Prostate gland (tissue), 2 donors: ENCODE measurements at regions not wholly inside any gene's neighbourhood (a gene's known extent, or its start where the extent isn't known, plus 50 kb on each side); places are given as distances from the start of the nearest gene placed in this dataset.
A peak's percentile ranks its signal among the peaks of the same experiment; 100 is the strongest.
"Not testable (repeated sequence)": the region's sequence is repeated elsewhere in the genome, so short reads cannot be mapped to it uniquely, and the experiment has no call there.

Experiments used
- DNase-seq: peaks from one replicate; pipeline ENCODE4 v3.0.0-alpha.2; 2019; ENCODE audit warnings: low spot score
- H3K27ac ChIP-seq, 2 donors: fragments of 200-600 bp; sonication (generic); 2 replicates each; pipeline ENCODE4 v1.5.1; 2017 to 2019
- H3K27me3 ChIP-seq: fragments of 200-600 bp; sonication (generic); replicated peaks from 2 replicates; pipeline ENCODE4 v1.5.1; 2019; ENCODE audit not compliant: insufficient read depth
- H3K36me3 ChIP-seq, 2 donors: fragments of 200-600 bp; sonication (generic); 1 replicate in 1 of 2; 2 replicates in 1 of 2; pipeline versions ENCODE4 v1.5.1 to v1.8.1; 2017 to 2019
- H3K4me1 ChIP-seq: fragments of 200-600 bp; sonication (generic); replicated peaks from 2 replicates; pipeline ENCODE4 v1.5.1; 2019
- H3K4me3 ChIP-seq, 2 donors: fragments of 200-600 bp; sonication (generic); 2 replicates each; pipeline ENCODE4 v1.5.1; 2017 to 2019
- H3K9me3 ChIP-seq: fragments of 200-600 bp; sonication (generic); 2 replicates; pipeline ENCODE4 v1.5.1; 2017
- CTCF ChIP-seq, 4 experiments: fragments of 200-600 bp in 2 of 4; fragments of 450-650 bp in 2 of 4; sonication (generic) in 2 of 4; IDR thresholded peaks; 1 replicate in 3 of 4; 2 replicates in 1 of 4; pipeline ENCODE4 v1.5.1; 2016 to 2019; ENCODE audit warnings: antibody characterized with exemption in 4 of 4, mild to moderate bottlenecking in 2 of 4, moderate library complexity in 2 of 4
- POLR2A ChIP-seq: fragments of 450-650 bp; IDR thresholded peaks from one replicate; pipeline ENCODE4 v1.6.1; 2016; ENCODE audit warnings: antibody characterized with exemption, mild to moderate bottlenecking
- POLR2AphosphoS5 ChIP-seq: sonication (generic); formaldehyde crosslinking; IDR thresholded peaks from one replicate; pipeline ENCODE4 v1.6.1; 2017; ENCODE audit warnings: antibody characterized with exemption
- WGBS: methylation state at CpG from one replicate; pipeline ENCODE4 v1.1.5; 2018; 5-methylcytosine and 5-hydroxymethylcytosine counted together
- intact Hi-C: fragments of 100-400 bp; cut with DNase I; formaldehyde crosslinking; loops from one replicate; pipeline ENCODE4 v1.14.2; 2022
- small RNA-seq, 2 donors: library from RNA; depleted of rRNA; stranded (forward); fragments of <200 nt; gene quantifications; one replicate each; pipeline ENCODE3, GENCODE V24; 2016

- no peaks in the 10 kb centered on the region for H3K9me3 ChIP-seq
- 52% methylated on average over 6 of the region's 6 CpGs for WGBS
- intact Hi-C loops: no loop called here
- TF ChIP-seq POLR2AphosphoS5: no peak
- no peak for TF ChIP-seq CTCF (IDR thresholded peaks at IDR 0.05)
- TF ChIP-seq POLR2A: no peak
- no peak for DNase-seq
- no peaks in the 10 kb centered on the region for H3K27me3 ChIP-seq
- H3K27ac ChIP-seq: no peak overlapping the region
- H3K36me3 ChIP-seq: no peaks in the 10 kb centered on the region
- no peaks in the 10 kb centered on the region for H3K4me1 ChIP-seq
- no peak overlapping the region for H3K4me3 ChIP-seq
Observed at GRCh38 chr3:137695351-137695750, 68.8 kb upstream of the SOX14 start.

- WGBS: 6% methylated on average over 3 of the region's 3 CpGs
- Histone ChIP-seq H3K36me3 (no peaks in the 10 kb centered on the region), H3K4me3 (no peak overlapping the region), H3K4me1 (no peaks in the 10 kb centered on the region), H3K27ac (no peak overlapping the region), H3K9me3 (no peaks in the 10 kb centered on the region), H3K27me3 (no peaks in the 10 kb centered on the region)
- intact Hi-C loops: no loop called here
- peak in 3 of 4 experiments; percentile 5 to 25 (median 7) for TF ChIP-seq CTCF (IDR thresholded peaks at IDR 0.05)
- no peak for TF ChIP-seq POLR2AphosphoS5
- no peak for TF ChIP-seq POLR2A
- DNase-seq: no peak
Observed at GRCh38 chr3:137709011-137709601, 55.0 kb upstream of the SOX14 start.

GRCh38 chr3:137713965-137714364, 50.1 kb upstream of the SOX14 start:
- H3K4me1 ChIP-seq, intact Hi-C loops, DNase-seq, H3K36me3 ChIP-seq, H3K27me3 ChIP-seq, H3K4me3 ChIP-seq, H3K9me3 ChIP-seq, H3K27ac ChIP-seq: not testable (repeated sequence)
- WGBS: 94% methylated on average over 6 of the region's 6 CpGs

Small RNAs in the stretch of these regions (small RNA-seq; reads per million reads assigned to genes)
- gene RNA5SP142: 0 to 0.20 reads per million in 2 donors
